NT2/D1 (cell line): ENCODE measurements at regions not wholly inside any gene's neighbourhood (a gene's known extent, or its start where the extent isn't known, plus 50 kb on each side); places are given as distances from the start of the nearest gene placed in this dataset.
"Not testable (repeated sequence)": the region's sequence is repeated elsewhere in the genome, so short reads cannot be mapped to it uniquely, and the experiment has no call there.

ENCODE experiments used
- DNase-seq: peaks from one replicate; pipeline ENCODE4 v3.0.0-alpha.2; 2011; ENCODE audit warnings: low read depth, low spot score
- H3K27me3 ChIP-seq: 2 replicates; pipeline ENCODE4 v1.6.0; 2011; ENCODE audit warnings: mild to moderate bottlenecking; ENCODE audit not compliant: insufficient read length, insufficient read depth
- H3K36me3 ChIP-seq: 2 replicates; pipeline ENCODE4 v1.6.1; 2011; ENCODE audit warnings: mild to moderate bottlenecking, low read length, mixed read lengths; ENCODE audit not compliant: insufficient read depth, insufficient read length
- H3K4me1 ChIP-seq: 2 replicates; pipeline ENCODE4 v1.5.1; 2011; ENCODE audit not compliant: insufficient read depth, insufficient read length
- H3K4me3 ChIP-seq: 2 replicates; pipeline ENCODE4 v1.5.1; 2011; ENCODE audit warnings: low read depth; ENCODE audit not compliant: insufficient read length
- H3K9ac ChIP-seq: 2 replicates; pipeline ENCODE4 v1.6.0; 2011; ENCODE audit warnings: low read depth; ENCODE audit not compliant: insufficient read length
- H3K9me3 ChIP-seq: 2 replicates; pipeline ENCODE4 v1.5.1; 2011; ENCODE audit warnings: mild to moderate bottlenecking, low read length; ENCODE audit not compliant: insufficient read depth
- SUZ12 ChIP-seq: IDR thresholded peaks from 2 replicates; pipeline ENCODE4 v1.6.1; 2011; ENCODE audit not compliant: insufficient read length, insufficient read depth; ENCODE audit errors: extremely low read depth
- YY1 ChIP-seq: IDR thresholded peaks from 2 replicates; pipeline ENCODE4 v1.6.1; 2011; ENCODE audit not compliant: insufficient read length, insufficient read depth
- ZNF274 ChIP-seq: IDR thresholded peaks from 2 replicates; pipeline ENCODE4 v1.6.1; 2011; ENCODE audit warnings: mild to moderate bottlenecking, low read depth, low read length

DNA sequence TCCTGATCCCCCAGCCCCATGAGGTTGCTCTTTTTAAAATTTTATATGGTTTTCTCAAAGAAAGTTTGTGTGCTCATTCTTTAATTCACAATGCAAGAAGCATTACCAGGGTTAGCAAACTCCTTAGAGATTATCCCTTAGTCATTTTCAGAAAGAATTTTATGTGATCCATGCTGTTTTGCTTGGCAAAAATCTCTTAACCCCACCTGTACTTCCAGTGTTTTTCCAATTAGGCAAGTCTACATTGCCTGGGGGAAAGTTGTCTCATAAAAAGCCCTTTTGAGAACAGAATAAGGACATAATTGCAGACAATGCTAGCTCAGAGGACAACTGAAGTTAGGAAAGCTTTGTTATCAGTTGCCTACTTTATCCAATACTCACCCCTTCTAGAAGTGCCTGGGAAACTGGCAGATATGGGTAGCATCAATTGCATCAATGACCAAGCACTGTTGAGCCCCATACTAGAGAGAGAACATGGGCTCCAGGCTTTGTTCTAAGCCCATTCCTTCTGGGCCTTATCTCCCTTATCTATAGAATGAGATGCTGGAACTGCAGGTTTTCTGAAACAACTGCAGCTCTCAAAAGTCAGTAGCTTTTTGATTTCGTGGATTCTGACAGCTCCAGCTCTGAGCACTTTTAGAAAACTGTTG is 265.9 kb upstream of the SPHKAP start:
- no peak for DNase-seq
- no peaks in the 10 kb centered on the region for H3K4me1 ChIP-seq
- no peaks in the 10 kb centered on the region for H3K36me3 ChIP-seq
- H3K9ac ChIP-seq = no peak overlapping the region
- no peaks in the 10 kb centered on the region for H3K27me3 ChIP-seq
- no peak for TF ChIP-seq ZNF274
- TF ChIP-seq SUZ12 = no peak
- TF ChIP-seq YY1 = no peak
- H3K4me3 ChIP-seq = no peak overlapping the region
- no peaks in the 10 kb centered on the region for H3K9me3 ChIP-seq

DNA sequence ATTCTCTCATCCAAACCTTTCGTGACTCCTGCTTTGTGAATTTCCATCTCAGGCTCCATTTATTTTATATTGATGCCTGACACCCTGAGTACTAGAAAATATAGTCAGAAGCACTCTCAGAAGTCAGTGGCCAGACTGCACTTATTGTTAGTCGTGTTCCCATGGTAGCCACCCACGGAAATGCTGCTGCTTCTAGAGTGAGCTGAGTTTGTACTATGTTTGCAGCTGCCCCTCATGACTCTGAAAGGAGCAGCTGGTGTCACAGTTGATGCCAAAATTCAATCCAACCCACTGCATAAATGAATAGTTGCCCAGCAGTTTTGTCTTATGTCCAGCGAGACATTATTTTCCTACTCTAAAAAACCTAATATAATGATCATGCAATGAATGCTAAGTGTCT is 265.2 kb upstream of the SPHKAP start:
- H3K9ac ChIP-seq = no peak overlapping the region
- no peak for DNase-seq
- TF ChIP-seq YY1 (no peak), SUZ12 (no peak), ZNF274 (no peak)

DNA sequence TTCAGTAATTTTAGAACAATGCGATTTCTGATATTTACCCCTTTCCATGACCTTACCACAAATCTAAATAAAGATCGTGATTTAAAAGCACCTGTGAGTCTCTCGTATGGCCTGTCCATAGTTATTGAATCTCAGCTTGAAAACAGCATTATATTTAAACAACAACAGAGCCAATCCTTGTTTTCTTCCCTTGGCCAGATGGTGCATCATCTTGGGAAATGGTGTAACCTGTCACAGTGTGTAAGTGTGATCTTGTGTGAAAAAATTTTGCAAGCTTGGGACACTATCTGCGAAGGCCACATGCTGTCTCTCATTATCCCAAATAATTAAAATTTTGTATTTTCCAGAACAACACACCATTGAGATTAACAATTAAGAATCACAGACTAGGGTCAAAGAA is 262.7 kb upstream of the SPHKAP start:
- no peak for TF ChIP-seq ZNF274
- no peak for TF ChIP-seq YY1
- no peak for TF ChIP-seq SUZ12
- Histone ChIP-seq H3K4me3 (no peak overlapping the region), H3K9ac (no peak overlapping the region), H3K36me3 (no peaks in the 10 kb centered on the region), H3K4me1 (no peaks in the 10 kb centered on the region), H3K27me3 (no peaks in the 10 kb centered on the region), H3K9me3 (no peaks in the 10 kb centered on the region)
- DNase-seq = no peak

More for the DNA sequence above, 265.2 kb upstream of the SPHKAP start:
- no peaks in the 10 kb centered on the region for H3K4me1 ChIP-seq
- H3K4me3 ChIP-seq = no peak overlapping the region
- no peaks in the 10 kb centered on the region for H3K27me3 ChIP-seq
- H3K36me3 ChIP-seq = no peaks in the 10 kb centered on the region
- H3K9me3 ChIP-seq = no peaks in the 10 kb centered on the region

DNA sequence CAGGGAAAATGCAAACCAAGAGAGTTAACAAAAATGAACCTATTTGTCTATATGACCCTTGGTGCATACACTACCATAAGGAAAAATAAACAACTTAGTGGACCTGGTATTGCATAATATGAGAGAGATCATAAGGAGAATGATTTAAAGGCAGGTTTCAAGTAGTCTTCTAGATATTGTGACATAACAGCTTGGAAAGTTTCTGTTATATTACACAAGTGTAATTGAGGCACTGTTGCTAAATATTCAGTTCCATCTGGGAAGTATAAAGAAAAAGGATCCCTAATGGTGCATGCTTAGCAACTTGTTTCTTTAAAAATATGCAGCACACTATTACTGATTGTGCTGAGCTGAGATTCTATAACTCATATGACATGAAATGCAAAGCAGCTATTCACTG is 252.2 kb upstream of the SPHKAP start:
- Histone ChIP-seq H3K4me1 (no peaks in the 10 kb centered on the region), H3K36me3 (no peaks in the 10 kb centered on the region), H3K9ac (no peak overlapping the region), H3K9me3 (no peaks in the 10 kb centered on the region), H3K27me3 (no peaks in the 10 kb centered on the region), H3K4me3 (no peak overlapping the region)
- TF ChIP-seq YY1 = no peak
- no peak for TF ChIP-seq ZNF274
- no peak for TF ChIP-seq SUZ12
- no peak for DNase-seq

DNA sequence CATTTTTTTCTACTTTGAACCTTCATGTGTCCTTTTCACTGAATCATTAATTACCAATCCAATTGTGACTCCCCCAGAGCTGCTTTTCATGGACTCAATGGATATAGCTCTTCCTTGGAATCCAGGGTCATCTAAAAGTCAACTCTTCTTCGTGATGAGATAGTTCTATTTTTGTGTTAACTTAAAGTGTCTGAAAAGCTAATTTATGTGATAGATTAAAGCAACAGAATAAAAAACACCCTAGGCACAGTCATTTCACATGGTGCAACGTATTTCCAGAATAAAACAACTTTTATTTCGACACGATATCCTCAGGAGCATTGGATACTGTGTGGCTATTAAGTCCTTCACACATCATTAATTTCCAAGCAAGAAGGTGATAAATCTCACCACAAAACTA is 250.6 kb upstream of the SPHKAP start:
- Histone ChIP-seq H3K4me1 (no peaks in the 10 kb centered on the region), H3K27me3 (no peaks in the 10 kb centered on the region), H3K36me3 (no peaks in the 10 kb centered on the region), H3K4me3 (no peak overlapping the region), H3K9me3 (peaks cover 5% of the 10 kb centered on the region; the same call in 1 of the 2 replicates), H3K9ac (no peak overlapping the region)
- DNase-seq = no peak
- TF ChIP-seq ZNF274 = no peak
- TF ChIP-seq YY1 = no peak
- no peak for TF ChIP-seq SUZ12

DNA sequence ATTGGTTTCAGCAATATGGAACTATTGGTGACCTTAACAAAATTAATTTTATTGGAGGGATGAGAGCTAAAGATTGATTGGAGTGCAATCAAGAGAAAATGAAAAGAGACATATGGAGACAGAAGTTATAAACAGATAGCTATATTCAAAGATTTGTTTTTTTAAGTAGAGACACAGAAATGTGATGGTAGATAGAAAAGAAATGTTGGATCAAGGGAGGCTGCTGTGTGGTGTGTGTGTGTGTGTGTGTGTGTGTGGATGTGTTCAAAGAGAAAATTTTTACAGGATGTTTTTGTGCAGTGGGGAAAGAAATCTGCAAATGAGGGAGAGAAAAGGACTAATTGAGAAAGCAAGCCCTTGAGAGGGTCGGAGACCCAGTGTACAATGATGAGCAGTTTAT is 249.5 kb upstream of the SPHKAP start:
- no peak for TF ChIP-seq YY1
- no peak for TF ChIP-seq ZNF274
- TF ChIP-seq SUZ12 = no peak
- no peak for DNase-seq
- H3K36me3 ChIP-seq = no peaks in the 10 kb centered on the region
- peaks cover 15% of the 10 kb centered on the region; the same call in 1 of the 2 replicates for H3K9me3 ChIP-seq
- no peak overlapping the region for H3K9ac ChIP-seq
- no peaks in the 10 kb centered on the region for H3K27me3 ChIP-seq
- H3K4me1 ChIP-seq = no peaks in the 10 kb centered on the region
- H3K4me3 ChIP-seq = no peak overlapping the region

DNA sequence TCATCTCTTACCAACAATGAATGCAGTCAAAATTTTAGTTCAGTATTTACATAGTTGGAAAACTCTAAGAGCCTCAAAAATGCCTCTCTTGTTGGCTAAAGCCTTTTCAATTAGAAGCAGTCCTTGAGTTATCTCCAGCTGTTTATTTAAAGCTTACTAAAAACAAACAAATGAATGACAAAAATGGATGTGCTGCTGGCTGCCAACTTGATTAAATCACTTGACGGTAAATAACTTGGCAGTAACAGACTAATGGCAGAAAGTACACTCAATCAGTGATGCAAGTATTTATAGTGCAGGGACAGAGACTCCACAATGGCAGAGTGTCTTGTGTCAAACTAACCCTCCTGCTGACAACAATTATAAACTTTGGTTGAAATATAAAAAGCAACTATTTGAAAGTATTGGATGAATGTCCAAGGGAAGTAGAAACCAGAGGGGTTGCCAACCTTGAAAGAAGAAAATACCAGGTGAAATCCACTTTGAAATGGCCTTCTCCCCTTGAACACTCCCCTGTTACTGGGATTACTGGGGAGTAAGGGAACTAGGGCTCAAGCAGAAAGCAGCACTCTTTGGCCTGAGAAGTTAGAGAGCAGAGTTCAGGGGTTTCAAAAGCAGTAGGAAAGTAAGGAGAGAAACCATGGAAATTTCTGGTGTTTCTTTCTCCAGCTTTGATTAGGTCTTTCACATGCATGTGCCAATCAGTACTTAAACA is 245.2 kb upstream of the SPHKAP start:
- TF ChIP-seq SUZ12 = no peak
- no peak for TF ChIP-seq YY1
- TF ChIP-seq ZNF274 = no peak
- DNase-seq = no peak
- Histone ChIP-seq H3K4me1 (no peaks in the 10 kb centered on the region), H3K9ac (no peak overlapping the region), H3K36me3 (no peaks in the 10 kb centered on the region), H3K4me3 (no peak overlapping the region), H3K9me3 (peaks cover 15% of the 10 kb centered on the region; the same call in 1 of the 2 replicates), H3K27me3 (no peaks in the 10 kb centered on the region)

DNA sequence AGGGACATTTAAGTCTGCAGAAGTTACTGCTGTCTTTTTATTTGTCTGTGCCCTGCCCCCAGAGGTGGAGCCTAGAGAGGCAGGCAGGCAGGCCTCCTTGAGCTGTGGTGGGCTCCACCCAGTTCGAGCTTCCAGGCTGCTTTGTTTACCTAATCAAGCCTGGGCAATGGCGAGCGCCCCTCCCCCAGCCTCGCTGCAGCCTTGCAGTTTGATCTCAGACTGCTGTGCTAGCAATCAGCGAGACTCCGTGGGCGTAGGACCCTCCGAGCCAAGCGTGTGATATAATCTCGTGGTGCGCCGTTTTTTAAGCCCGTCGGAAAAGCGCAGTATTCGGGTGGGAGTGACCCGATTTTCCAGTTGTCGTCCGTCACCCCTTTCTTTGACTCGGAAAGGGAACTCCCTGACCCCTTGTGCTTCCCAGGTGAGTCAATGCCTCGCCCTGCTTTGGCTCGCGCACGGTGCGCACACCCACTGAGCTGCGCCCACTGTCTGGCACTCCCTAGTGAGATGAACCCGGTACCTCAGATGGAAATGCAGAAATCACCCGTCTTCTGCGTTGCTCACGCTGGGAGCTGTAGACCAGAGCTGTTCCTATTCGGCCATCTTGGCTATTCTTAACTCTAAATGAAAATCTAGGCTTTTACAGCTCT is 244.0 kb upstream of the SPHKAP start:
- H3K4me1 ChIP-seq, DNase-seq, H3K36me3 ChIP-seq, H3K9ac ChIP-seq, H3K27me3 ChIP-seq: not testable (repeated sequence)
- Histone ChIP-seq H3K4me3 (peak overlapping the region; percentile 30), H3K9me3 (peaks cover 15% of the 10 kb centered on the region; the same call in 1 of the 2 replicates)
